ENCODE measurements at regions not wholly inside any gene's neighbourhood (a gene's known extent, or its start where the extent isn't known, plus 50 kb on each side); places are given as distances from the start of the nearest gene placed in this dataset.

GRCh38 chr2:181778621-181779201 is 98.4 kb upstream of the NEUROD1 start:
- no peaks in the 10 kb centered on the region for H3K27me3 ChIP-seq (ENCODE audit: insufficient read depth)
- peaks cover 0 to 54% of the 10 kb centered on the region in 2 experiments; a peak in 3 of 4 replicates for H3K4me1 ChIP-seq (ENCODE audit: control insufficient read depth in 1 of 2, insufficient read depth in 2 of 2, low read depth in 1 of 2, low read length in 1 of 2)
- CTCF ChIA-PET: interaction anchor here (0.6 to 2.5 kb wide), 3 partner anchors 15 to 40 kb away, joined by 3 to 8 read pairs (median 5); no protein-coding TSS in a partner anchor
- H3K4me2 ChIP-seq: no peak overlapping the region
- WGBS (ENCODE audit: low lambda C conversion rate): 49% methylated on average over 2 of the region's 2 CpGs
- no peaks in the 10 kb centered on the region for H4K20me1 ChIP-seq (ENCODE audit: insufficient read depth)
- no peaks in the 10 kb centered on the region for H3K79me2 ChIP-seq (ENCODE audit: insufficient read depth)
- H3K27ac ChIP-seq (ENCODE audit: low read depth in 2 of 2, low read length in 1 of 2): peak overlapping the region; percentile 36 to 70; a peak in 2 of 4 replicates
- POLR2A ChIA-PET: no interaction called here
- no peaks in the 10 kb centered on the region for H3K9me3 ChIP-seq
- TF ChIP-seq FOSL2 (IDR thresholded peaks at IDR 0.05; ENCODE audit: borderline replicate concordance, low read depth) (peak; percentile 49; the same call in 1 of the 2 replicates), RFX5 (IDR thresholded peaks at IDR 0.05; ENCODE audit: low read length) (no peak), TEAD4 (IDR thresholded peaks at IDR 0.05; ENCODE audit: borderline replicate concordance, insufficient read depth) (no peak), RXRA (IDR thresholded peaks at IDR 0.05; ENCODE audit: borderline replicate concordance, low read depth) (no peak), JUND (IDR thresholded peaks at IDR 0.05) (peak; percentile 33; the same call in 1 of the 2 replicates)
- H3K9me2 ChIP-seq: no peaks in the 10 kb centered on the region
- H3K9ac ChIP-seq: no peak overlapping the region
- no peak for DNase-seq
- H3F3A ChIP-seq (replicated peaks; ENCODE audit: insufficient read depth): peaks cover 10% of the 10 kb centered on the region
- H3K4me3 ChIP-seq (ENCODE audit: low read depth in 2 of 2, low read length in 1 of 2): no peak overlapping the region
- H3K36me3 ChIP-seq (replicated peaks in 1 of 2; ENCODE audit: control insufficient read depth in 1 of 2, insufficient read depth in 2 of 2, low read length in 1 of 2): no peaks in the 10 kb centered on the region
- no peak overlapping the region for H2AFZ ChIP-seq (ENCODE audit: low read depth)

GRCh38 chr2:181779288-181780021 is 99.1 kb upstream of the NEUROD1 start:
- Histone ChIP-seq H3K27ac (ENCODE audit: low read depth in 2 of 2, low read length in 1 of 2) (peak overlapping the region; percentile 37 to 72; a peak in 2 of 4 replicates), H2AFZ (ENCODE audit: low read depth) (no peak overlapping the region)
- WGBS (ENCODE audit: low lambda C conversion rate): 71% methylated on average over 2 of the region's 2 CpGs
- peak; percentile 49; the same call in 1 of the 2 replicates for TF ChIP-seq TEAD4 (IDR thresholded peaks at IDR 0.05; ENCODE audit: borderline replicate concordance, insufficient read depth)
- no peak for TF ChIP-seq USF1 (IDR thresholded peaks at IDR 0.05; ENCODE audit: borderline replicate concordance, low read depth)
- TF ChIP-seq RCOR1 (IDR thresholded peaks at IDR 0.05; ENCODE audit: low read length): no peak
- peak; percentile 29; the same call in 1 of the 2 replicates for TF ChIP-seq NFIC (IDR thresholded peaks at IDR 0.05; ENCODE audit: borderline replicate concordance)
- no peak for TF ChIP-seq IRF3 (IDR thresholded peaks at IDR 0.05; ENCODE audit: low read depth, low read length)
- no peak for TF ChIP-seq SIN3A (IDR thresholded peaks at IDR 0.05; ENCODE audit: borderline replicate concordance, low read depth, low read length)
- no peak for TF ChIP-seq REST (IDR thresholded peaks at IDR 0.05; ENCODE audit: low read depth, low read length)
- 0 out of 2 replicates have a peak, but pooled peaks have one; percentile 12 for TF ChIP-seq MAX (IDR thresholded peaks at IDR 0.05; ENCODE audit: low read depth)
- TF ChIP-seq MXI1 (IDR thresholded peaks at IDR 0.05; ENCODE audit: low read depth, low read length): no peak
- no peak for TF ChIP-seq EZH2phosphoT487 (IDR thresholded peaks at IDR 0.05; ENCODE audit: borderline replicate concordance, low read depth)
- no peak for TF ChIP-seq CTCF (IDR thresholded peaks at IDR 0.05)
- no peak for TF ChIP-seq CHD2 (IDR thresholded peaks at IDR 0.05; ENCODE audit: low read length, partially characterized antibody)
- peak; percentile 49 for TF ChIP-seq POLR2AphosphoS5 (IDR thresholded peaks at IDR 0.05; ENCODE audit: low read depth, low read length)
- peak; percentile 41; the same call in 1 of the 2 replicates for TF ChIP-seq JUND (IDR thresholded peaks at IDR 0.05)

More at GRCh38 chr2:181779288-181780021, 99.1 kb upstream of the NEUROD1 start:
- Histone ChIP-seq H3K9me2 (no peaks in the 10 kb centered on the region), H3K9ac (no peak overlapping the region), H3K4me1 (ENCODE audit: control insufficient read depth in 1 of 2, insufficient read depth in 2 of 2, low read depth in 1 of 2, low read length in 1 of 2) (peaks cover 0 to 54% of the 10 kb centered on the region in 2 experiments; a peak in 3 of 4 replicates), H3K79me2 (ENCODE audit: insufficient read depth) (no peaks in the 10 kb centered on the region), H3K4me3 (ENCODE audit: low read depth in 2 of 2, low read length in 1 of 2) (no peak overlapping the region), H3F3A (replicated peaks; ENCODE audit: insufficient read depth) (peaks cover 10% of the 10 kb centered on the region), H3K36me3 (replicated peaks in 1 of 2; ENCODE audit: control insufficient read depth in 1 of 2, insufficient read depth in 2 of 2, low read length in 1 of 2) (no peaks in the 10 kb centered on the region), H3K9me3 (no peaks in the 10 kb centered on the region), H4K20me1 (ENCODE audit: insufficient read depth) (no peaks in the 10 kb centered on the region), H3K27me3 (ENCODE audit: insufficient read depth) (no peaks in the 10 kb centered on the region), H3K4me2 (no peak overlapping the region)
- DNase-seq: no peak
- ChIA-PET CTCF (interaction anchor here (0.6 to 2.5 kb wide), 3 partner anchors 16 to 39 kb away, joined by 3 to 8 read pairs (median 5); no protein-coding TSS in a partner anchor), POLR2A (no interaction called here)

Measured in SK-N-SH (cell line).